Endothelial cell of umbilical vein (primary cell): ENCODE measurements at regions not wholly inside any gene's neighbourhood (a gene's known extent, or its start where the extent isn't known, plus 50 kb on each side); places are given as distances from the start of the nearest gene placed in this dataset.

Experiments used
- POLR2A ChIP-seq: IDR thresholded peaks from 2 replicates; pipeline ENCODE4 v1.6.1; 2012; ENCODE audit warnings: low read depth, mild to moderate bottlenecking, control low read depth, low read length
- POLR2AphosphoS5 ChIP-seq: IDR thresholded peaks from 2 replicates; pipeline ENCODE4 v1.6.1; 2012; ENCODE audit warnings: low read depth, mild to moderate bottlenecking, control low read depth, low read length, moderate library complexity; ENCODE audit not compliant: insufficient read depth
- TF ChIP-seq, protein P1 (sequence below), 2 donors: IDR thresholded peaks; 1 replicate in 1 of 2; 2 replicates in 1 of 2; pipeline ENCODE4 v1.5.1; 2011; ENCODE audit warnings: low read length in 2 of 2, mild to moderate bottlenecking in 2 of 2, moderate library complexity in 2 of 2, control low read depth in 1 of 2, inconsistent platforms in 1 of 2, low read depth in 1 of 2; ENCODE audit not compliant: insufficient read depth in 1 of 2; ENCODE audit errors: extremely low read depth in 1 of 2

DNA sequence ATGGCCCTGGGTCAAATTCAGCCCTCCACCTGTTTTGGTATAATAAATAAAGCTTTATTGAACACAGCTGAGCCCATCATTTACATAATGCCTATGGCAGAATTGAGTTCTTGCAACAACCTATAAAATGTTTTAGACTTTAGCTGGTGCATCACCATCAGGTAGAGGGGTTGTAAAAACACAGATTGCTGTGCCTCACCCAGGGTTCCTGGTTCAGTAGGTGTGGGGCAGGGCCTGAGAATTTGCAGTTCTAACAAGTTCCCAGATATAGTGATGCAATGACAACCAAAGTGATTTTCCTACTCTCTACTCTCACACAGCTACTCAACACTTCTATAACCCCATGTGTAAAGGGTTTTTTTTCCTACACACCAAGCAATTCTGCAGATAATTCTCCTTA, 120.0 kb upstream of the EGFL6 start:
- TF ChIP-seq, protein P1, sequence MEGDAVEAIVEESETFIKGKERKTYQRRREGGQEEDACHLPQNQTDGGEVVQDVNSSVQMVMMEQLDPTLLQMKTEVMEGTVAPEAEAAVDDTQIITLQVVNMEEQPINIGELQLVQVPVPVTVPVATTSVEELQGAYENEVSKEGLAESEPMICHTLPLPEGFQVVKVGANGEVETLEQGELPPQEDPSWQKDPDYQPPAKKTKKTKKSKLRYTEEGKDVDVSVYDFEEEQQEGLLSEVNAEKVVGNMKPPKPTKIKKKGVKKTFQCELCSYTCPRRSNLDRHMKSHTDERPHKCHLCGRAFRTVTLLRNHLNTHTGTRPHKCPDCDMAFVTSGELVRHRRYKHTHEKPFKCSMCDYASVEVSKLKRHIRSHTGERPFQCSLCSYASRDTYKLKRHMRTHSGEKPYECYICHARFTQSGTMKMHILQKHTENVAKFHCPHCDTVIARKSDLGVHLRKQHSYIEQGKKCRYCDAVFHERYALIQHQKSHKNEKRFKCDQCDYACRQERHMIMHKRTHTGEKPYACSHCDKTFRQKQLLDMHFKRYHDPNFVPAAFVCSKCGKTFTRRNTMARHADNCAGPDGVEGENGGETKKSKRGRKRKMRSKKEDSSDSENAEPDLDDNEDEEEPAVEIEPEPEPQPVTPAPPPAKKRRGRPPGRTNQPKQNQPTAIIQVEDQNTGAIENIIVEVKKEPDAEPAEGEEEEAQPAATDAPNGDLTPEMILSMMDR (IDR thresholded peaks at IDR 0.05; ENCODE audit: extremely low read depth in 1 of 2, insufficient read depth in 1 of 2, low read depth in 1 of 2, low read length in 2 of 2), result no peak
- TF ChIP-seq POLR2AphosphoS5, result no peak
- TF ChIP-seq POLR2A, result no peak
